Ectodermal cell (in vitro differentiated cells): ENCODE measurements at regions not wholly inside any gene's neighbourhood (a gene's known extent, or its start where the extent isn't known, plus 50 kb on each side); places are given as distances from the start of the nearest gene placed in this dataset.

Experiments used
- H3K27ac ChIP-seq: 2 replicates; pipeline ENCODE4 v1.7.0; 2013; ENCODE audit warnings: mild to moderate bottlenecking, low read depth, low read length; ENCODE audit not compliant: insufficient read depth, poor library complexity, severe bottlenecking
- H3K27me3 ChIP-seq: 2 replicates; pipeline ENCODE4 v1.7.0; 2013; ENCODE audit warnings: mild to moderate bottlenecking, low read length; ENCODE audit not compliant: insufficient read depth, control insufficient read depth, poor library complexity, severe bottlenecking
- H3K36me3 ChIP-seq: one replicate; pipeline ENCODE4 v1.7.0; 2013; ENCODE audit warnings: low read length; ENCODE audit not compliant: control insufficient read depth, insufficient read depth
- H3K4me1 ChIP-seq: one replicate; pipeline ENCODE4 v1.7.0; 2013; ENCODE audit warnings: low read length; ENCODE audit not compliant: control insufficient read depth, insufficient read depth
- H3K4me3 ChIP-seq: 2 replicates; pipeline ENCODE4 v1.7.0; 2013; ENCODE audit warnings: low read depth, low read length, control low read depth; ENCODE audit not compliant: insufficient read depth
- H3K9me3 ChIP-seq: 2 replicates; pipeline ENCODE4 v1.7.0; 2013; ENCODE audit warnings: mild to moderate bottlenecking, low read length, moderate library complexity; ENCODE audit not compliant: control insufficient read depth
- WGBS, 2 experiments: methylation state at CpG; one replicate each; pipeline ENCODE4 v1.1.7; 2013; ENCODE audit warnings: missing lambda C conversion rate in 2 of 2; 5-methylcytosine and 5-hydroxymethylcytosine counted together

DNA sequence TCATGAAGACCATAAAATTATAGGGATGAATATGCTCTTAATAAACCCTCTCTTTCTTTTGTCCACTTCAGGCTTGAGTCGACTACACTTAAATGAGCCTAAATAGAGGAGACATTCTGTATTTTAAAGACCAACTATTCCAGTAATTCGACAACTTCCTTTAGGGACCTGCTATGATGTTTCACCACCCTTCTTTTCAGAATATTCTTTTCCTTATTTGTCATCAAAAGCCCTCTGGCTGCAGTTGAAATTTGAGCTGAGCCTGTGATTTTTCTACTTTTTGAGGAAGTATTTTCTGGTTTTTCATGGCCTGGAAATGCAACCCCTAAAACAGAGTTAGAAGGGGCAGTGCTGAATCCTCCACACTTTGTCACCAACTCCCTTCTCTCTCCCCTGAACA lies 287.0 kb downstream of the EPHA4 start:
- no peaks in the 10 kb centered on the region for H3K36me3 ChIP-seq
- no peaks in the 10 kb centered on the region for H3K27me3 ChIP-seq
- no peaks in the 10 kb centered on the region for H3K9me3 ChIP-seq
- 79 to 84% methylated on average over 2 of the region's 2 CpGs for WGBS, 2 experiments
- no peak overlapping the region for H3K4me3 ChIP-seq
- no peak overlapping the region for H3K27ac ChIP-seq
- H3K4me1 ChIP-seq = peaks cover 11% of the 10 kb centered on the region

DNA sequence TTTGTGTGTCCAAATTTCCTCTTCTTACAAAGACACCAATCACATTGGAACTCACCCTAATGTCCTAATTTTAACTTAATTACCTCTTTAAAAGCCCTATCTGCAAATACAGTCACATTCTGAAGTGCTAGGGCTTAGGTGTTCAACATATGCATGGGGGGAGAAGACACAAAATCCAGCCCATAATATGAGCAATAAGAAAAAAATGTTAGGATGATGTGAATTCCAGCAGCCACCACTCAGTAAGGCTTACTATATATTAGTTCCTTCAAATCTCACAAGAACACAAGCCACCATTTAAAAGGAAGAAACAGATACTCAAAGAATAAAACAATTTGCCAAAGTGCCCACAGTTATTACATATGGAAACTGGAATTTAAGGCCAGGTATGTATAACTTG lies 285.7 kb downstream of the EPHA4 start:
- Histone ChIP-seq H3K9me3 (no peaks in the 10 kb centered on the region), H3K27ac (no peak overlapping the region), H3K36me3 (no peaks in the 10 kb centered on the region), H3K27me3 (no peaks in the 10 kb centered on the region), H3K4me3 (no peak overlapping the region), H3K4me1 (peaks cover 11% of the 10 kb centered on the region)

DNA sequence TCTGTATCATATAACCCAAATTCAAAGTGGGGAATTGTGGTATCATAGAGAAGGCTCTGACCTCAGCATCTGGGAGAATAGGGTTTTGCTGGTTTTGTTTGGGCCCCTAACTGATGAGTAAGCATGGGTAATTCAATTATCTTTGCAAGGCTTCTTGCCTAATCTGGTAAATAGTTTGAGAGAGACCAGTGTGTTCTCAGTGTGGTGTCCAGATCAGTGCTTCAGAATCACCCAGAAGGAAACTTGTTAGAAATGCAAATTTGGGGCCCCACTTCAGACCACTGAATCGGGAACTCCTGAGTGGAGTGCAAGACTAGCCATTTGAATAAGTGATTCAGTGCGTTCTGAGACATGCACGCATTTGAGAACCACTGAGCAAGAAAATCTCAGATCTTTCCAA lies 282.7 kb downstream of the EPHA4 start:
- Histone ChIP-seq H3K9me3 (no peaks in the 10 kb centered on the region), H3K36me3 (no peaks in the 10 kb centered on the region), H3K4me1 (peaks cover 10% of the 10 kb centered on the region), H3K27ac (no peak overlapping the region), H3K4me3 (no peak overlapping the region), H3K27me3 (no peaks in the 10 kb centered on the region)
- 42 to 48% methylated on average over 3 of the region's 3 CpGs for whole genome bisulfite sequencing, 2 experiments

DNA sequence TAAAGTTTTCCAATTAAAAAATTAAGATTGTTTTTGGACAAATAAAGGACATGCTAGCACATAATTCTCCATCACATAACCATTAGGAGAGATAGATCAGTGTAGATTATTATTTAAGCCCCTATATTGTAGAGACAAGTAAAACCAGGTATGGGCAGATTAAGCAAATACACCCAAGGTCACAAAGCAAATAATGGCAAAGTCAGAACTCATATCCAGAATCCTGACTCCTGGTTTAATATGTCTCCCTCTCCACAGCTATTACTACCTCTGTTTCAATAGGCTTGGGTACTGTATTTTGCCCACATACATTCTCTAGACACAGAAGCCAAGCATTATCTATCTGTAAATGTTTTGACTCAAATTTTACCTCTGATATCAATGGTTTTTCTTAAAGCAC lies 282.3 kb downstream of the EPHA4 start:
- no peak overlapping the region for H3K27ac ChIP-seq
- no peaks in the 10 kb centered on the region for H3K36me3 ChIP-seq
- H3K9me3 ChIP-seq = no peaks in the 10 kb centered on the region
- peaks cover 10% of the 10 kb centered on the region for H3K4me1 ChIP-seq
- no peak overlapping the region for H3K4me3 ChIP-seq
- no peaks in the 10 kb centered on the region for H3K27me3 ChIP-seq

DNA sequence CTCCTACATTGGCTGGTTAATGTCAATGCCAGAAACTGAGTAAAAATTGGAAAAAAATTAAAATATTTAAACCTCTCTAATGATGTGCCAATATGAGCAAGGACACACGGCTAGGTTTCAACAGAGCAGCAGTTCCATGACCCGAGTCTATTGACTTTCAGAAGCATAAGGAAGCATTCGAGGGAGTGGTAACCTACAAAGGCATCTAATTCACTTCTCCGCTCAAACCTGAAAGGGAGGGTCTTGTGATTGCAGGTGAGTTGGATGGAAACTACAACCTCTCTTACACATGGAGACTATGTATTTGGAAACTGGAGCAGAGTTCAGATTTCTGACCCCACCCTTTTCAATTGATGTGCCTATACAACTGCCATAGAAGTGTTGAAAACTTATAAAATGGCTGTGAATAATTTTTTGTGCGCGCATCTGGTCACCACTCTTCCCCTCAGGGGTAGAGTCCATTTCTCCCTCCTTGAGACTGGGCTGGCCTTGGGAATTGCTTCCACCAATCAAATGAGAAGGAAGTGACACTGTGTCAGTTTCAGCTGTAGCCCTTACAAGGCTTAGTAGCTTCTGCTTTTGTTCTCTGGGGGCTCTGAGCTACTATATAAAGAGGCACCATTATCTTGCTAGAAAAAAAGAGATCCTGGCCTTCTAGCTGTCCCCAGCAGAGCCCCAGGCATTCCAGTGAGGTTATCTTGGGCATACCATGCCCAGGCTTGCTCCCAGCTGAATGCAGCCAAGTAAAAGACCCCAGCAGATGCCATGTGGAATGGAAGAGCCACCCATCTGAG lies 278.0 kb downstream of the EPHA4 start:
- H3K27me3 ChIP-seq = no peaks in the 10 kb centered on the region
- H3K9me3 ChIP-seq = no peaks in the 10 kb centered on the region
- 91 to 96% methylated on average over 6 of the region's 6 CpGs for WGBS, 2 experiments
- peaks cover 10% of the 10 kb centered on the region for H3K4me1 ChIP-seq
- H3K27ac ChIP-seq = no peak overlapping the region
- H3K36me3 ChIP-seq = no peaks in the 10 kb centered on the region
- no peak overlapping the region for H3K4me3 ChIP-seq

DNA sequence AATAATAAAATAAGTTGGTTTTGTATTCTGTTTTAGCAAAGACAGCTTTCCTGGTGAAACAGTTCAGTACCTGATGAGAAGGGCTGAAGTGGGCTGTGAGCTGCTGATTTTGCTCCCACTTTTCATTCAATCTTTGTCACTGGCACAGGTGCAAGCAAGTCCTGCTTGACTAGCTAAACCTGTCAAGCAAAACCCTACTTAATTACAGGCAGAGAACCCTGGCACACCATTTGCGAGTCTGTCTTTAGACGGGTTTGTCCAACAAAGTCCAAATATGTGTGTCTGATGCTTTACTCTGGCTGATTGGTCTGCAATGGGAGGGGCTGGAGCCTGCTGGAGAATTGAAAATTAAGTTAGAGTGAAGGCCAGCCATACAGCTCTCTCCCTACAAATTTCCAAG lies 267.2 kb downstream of the EPHA4 start:
- 94 to 97% methylated on average over 2 of the region's 2 CpGs for WGBS, 2 experiments
- H3K9me3 ChIP-seq = no peaks in the 10 kb centered on the region

DNA sequence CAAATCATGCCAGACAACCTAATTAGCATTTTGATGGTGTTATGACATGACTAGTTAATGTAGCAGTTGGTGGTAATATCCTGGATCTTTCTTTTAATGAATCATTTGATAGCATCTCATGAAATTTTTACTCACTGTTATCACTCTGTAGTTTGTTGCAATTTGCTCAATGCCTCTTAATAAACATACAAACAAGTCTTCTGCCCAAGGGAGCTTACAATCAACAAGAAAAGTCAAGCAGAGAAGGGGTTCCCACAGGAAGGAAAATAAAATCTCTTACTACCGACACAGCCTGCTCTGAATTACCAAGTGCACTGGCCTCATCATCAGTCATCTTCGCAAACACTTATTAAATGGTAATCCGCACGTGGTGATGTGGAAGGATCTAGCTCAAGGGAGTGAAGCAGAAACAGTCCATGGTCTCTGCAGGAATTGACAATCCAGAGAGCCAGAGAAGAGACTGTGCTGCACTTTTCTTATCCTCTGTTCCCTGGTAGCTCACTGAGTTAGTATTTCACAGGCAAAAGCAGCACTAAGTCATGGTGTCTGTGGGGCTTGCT lies 263.5 kb downstream of the EPHA4 start:
- H3K36me3 ChIP-seq = no peaks in the 10 kb centered on the region
- H3K9me3 ChIP-seq = no peaks in the 10 kb centered on the region
- H3K27me3 ChIP-seq = no peaks in the 10 kb centered on the region
- H3K4me1 ChIP-seq = no peaks in the 10 kb centered on the region
- H3K27ac ChIP-seq = no peak overlapping the region
- 91 to 93% methylated on average over 4 of the region's 4 CpGs for WGBS, 2 experiments
- H3K4me3 ChIP-seq = no peak overlapping the region

More for the DNA sequence above, 267.2 kb downstream of the EPHA4 start:
- Histone ChIP-seq H3K27ac (no peak overlapping the region), H3K36me3 (no peaks in the 10 kb centered on the region), H3K27me3 (no peaks in the 10 kb centered on the region), H3K4me1 (no peaks in the 10 kb centered on the region), H3K4me3 (no peak overlapping the region)

DNA sequence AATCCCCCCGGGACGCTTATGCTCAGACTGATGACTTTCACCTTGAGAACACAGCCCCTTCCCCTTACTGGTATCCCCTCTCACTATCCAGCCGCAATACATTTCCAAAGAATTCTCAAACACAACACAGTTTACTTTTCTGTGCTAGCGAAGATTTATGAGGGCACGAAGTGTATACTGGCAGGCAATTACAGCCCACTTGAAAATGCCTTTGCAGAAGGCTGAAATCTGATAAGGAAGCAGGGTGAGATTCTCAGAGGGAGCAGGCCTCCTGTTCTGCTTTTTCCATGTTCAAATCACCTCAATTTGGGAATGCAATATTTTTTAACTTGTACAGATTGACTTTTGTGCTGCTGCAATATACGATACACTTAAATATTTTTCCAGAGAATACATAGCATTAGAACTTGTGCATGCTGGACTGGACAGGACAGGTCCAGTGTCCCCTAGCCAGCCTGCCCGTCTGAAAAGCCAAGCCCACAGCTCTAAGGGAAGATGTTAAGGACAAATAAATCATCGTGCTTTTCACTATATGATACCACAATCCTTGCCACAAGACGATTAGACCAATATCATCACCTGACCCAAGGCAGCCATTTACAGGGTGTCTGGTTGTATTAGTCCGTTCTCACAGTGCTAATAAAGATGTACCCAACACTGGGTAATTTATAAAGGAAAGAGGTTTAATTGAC lies 262.1 kb downstream of the EPHA4 start:
- no peaks in the 10 kb centered on the region for H3K36me3 ChIP-seq
- H3K9me3 ChIP-seq = no peaks in the 10 kb centered on the region
- H3K4me3 ChIP-seq = no peak overlapping the region
- H3K27ac ChIP-seq = no peak overlapping the region
- H3K4me1 ChIP-seq = no peaks in the 10 kb centered on the region
- no peaks in the 10 kb centered on the region for H3K27me3 ChIP-seq
- WGBS, 2 experiments = 92 to 93% methylated on average over 10 of the region's 10 CpGs

DNA sequence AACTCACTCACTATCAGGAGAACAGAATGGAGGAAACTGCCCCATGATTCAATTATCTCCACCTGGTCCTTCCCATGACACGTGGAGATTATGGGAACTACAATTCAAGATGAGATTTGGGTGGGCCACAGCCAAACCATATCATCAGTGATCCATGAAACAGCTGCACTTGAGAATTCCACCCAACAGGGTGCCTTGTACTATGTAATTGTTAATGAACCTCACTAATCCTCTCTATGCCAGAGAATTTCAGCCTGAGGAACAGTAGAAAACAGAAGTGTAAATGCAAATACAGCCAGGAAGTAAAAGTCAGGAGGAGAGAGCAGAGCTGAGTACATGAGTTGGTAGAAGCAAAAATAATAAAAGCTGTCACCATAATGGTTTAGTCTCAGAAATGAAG lies 261.4 kb downstream of the EPHA4 start:
- 73 to 81% methylated on average over 1 of the region's 1 CpG for WGBS, 2 experiments
- Histone ChIP-seq H3K27ac (no peak overlapping the region), H3K4me1 (no peaks in the 10 kb centered on the region), H3K4me3 (no peak overlapping the region), H3K9me3 (no peaks in the 10 kb centered on the region), H3K27me3 (no peaks in the 10 kb centered on the region), H3K36me3 (no peaks in the 10 kb centered on the region)

DNA sequence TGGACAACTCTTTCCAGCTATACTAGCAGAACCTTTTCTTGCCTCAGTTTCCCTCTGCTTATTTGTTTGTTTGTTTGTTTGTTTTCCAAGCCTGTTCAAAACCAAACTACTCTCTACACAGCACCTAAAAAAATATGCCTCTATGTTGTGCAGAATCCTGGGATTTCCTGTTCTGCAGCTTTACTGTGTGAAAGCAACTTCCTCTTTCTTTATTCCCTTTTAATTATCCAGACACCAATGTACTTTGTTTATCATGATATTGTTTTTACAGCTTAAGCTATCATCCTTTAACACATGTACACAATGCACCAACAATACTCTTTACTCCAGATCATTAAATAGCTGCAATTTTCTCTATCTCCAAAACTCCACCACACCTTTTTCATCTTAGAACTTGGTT lies 259.5 kb downstream of the EPHA4 start:
- H3K36me3 ChIP-seq = no peaks in the 10 kb centered on the region
- no peaks in the 10 kb centered on the region for H3K27me3 ChIP-seq
- no peak overlapping the region for H3K4me3 ChIP-seq
- no peak overlapping the region for H3K27ac ChIP-seq
- no peaks in the 10 kb centered on the region for H3K4me1 ChIP-seq
- no peaks in the 10 kb centered on the region for H3K9me3 ChIP-seq
